Hematopoietic multipotent progenitor cell (in vitro differentiated cells): ENCODE measurements at regions not wholly inside any gene's neighbourhood (a gene's known extent, or its start where the extent isn't known, plus 50 kb on each side); places are given as distances from the start of the nearest gene placed in this dataset.

ENCODE experiments used
- DNase-seq, 3 donors: peaks; one replicate each; pipeline ENCODE4 v3.0.0-alpha.2; 2011 to 2015; ENCODE audit warnings: low read depth in 2 of 3, low spot score in 2 of 3

DNA sequence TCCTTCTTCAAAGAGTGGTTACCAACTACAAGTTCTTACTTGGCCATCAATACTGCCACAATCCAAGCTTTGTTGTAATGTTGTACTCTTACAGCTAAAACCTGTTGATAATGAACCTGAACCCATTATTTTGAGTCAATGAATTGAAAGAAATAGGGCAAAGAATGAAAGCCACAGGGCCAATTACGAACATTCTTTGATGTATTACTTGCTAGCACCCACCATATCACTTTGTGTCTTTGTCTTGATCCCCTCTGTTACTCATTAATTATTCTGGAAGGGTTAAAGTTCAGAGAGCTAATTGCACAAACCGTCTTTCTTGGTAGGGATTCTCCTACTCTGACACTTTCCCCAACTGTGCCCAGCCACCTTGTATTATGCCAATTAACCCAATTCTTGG, 53.2 kb upstream of the TFEC start:
- no peak for DNase-seq

DNA sequence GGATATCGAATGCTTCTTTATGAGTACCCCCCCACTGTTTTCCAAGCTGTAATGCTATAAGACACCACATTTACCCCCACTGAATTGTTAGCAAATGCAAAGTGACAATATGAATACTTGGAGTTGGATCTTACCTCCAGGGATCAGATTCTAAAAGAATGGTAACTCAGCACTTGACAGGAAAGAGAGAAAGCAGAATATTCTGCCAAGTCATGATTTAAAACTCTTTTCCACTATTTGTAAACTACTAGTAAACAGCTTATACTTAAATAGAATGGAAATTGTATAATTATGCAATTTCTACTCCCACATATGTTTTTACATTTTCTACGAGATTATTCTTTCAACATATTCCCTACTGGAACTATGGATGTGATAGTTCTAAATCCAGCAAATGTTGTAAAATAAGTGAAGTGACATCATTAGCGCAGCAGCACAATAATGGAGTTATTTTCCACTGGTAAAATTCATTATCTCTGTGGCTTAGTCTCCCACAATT, 56.0 kb upstream of the TFEC start:
- DNase-seq, result no peak

DNA sequence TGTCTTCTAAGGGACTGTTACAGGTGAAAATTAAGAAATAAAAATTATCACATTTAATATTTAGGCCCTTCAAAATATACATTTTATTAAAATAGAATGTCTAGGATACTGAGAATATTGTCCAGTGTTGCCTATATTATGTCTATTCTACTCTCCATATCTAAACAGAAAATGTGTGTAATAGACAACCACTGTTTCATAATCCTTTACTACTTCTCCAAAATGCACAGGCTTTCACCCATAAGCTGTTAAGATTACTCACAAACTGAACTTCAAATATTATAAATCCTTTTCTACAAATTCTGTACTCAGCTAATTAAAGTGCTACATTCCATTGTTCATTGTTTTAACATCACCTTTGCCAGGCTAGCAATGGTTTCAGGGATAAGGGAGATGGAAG, 56.7 kb upstream of the TFEC start:
- no peak for DNase-seq

DNA sequence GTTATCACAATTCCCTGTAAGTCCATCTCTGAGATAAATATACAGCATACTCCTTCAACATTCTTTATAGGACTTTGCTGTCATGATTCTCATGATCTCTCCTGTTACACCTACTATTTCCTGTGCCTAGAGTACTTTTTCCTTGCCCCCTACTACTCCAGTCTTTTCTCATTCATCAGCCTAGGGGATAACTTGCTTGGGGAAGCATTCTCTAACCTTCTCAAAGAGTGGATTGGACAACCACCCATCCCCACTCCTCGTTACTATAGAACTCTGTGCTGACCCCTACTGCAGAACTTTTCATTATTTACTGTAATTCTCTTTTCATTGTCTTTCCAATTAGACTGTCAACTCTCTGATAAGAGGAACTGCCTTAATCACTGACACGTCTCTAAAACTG, 57.4 kb upstream of the TFEC start:
- no peak for DNase-seq

DNA sequence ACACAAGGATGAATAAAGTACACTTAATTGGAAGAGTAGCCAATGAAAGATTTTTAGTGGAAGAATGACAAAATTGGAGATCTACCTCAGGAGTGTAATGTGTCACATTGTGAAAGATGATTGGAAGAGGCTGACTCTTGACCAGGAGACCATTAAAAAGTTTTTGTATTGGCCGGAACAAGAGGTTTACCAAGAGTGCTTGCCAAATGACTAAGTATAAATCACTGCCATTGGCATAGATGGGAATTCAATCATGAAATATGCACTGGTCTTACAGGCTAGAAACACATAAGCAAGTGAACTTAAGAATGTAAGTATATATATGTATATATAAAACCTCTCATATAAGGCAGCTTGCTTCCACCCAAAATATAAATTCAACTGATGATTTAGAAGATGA, 58.7 kb upstream of the TFEC start:
- DNase-seq, result no peak

DNA sequence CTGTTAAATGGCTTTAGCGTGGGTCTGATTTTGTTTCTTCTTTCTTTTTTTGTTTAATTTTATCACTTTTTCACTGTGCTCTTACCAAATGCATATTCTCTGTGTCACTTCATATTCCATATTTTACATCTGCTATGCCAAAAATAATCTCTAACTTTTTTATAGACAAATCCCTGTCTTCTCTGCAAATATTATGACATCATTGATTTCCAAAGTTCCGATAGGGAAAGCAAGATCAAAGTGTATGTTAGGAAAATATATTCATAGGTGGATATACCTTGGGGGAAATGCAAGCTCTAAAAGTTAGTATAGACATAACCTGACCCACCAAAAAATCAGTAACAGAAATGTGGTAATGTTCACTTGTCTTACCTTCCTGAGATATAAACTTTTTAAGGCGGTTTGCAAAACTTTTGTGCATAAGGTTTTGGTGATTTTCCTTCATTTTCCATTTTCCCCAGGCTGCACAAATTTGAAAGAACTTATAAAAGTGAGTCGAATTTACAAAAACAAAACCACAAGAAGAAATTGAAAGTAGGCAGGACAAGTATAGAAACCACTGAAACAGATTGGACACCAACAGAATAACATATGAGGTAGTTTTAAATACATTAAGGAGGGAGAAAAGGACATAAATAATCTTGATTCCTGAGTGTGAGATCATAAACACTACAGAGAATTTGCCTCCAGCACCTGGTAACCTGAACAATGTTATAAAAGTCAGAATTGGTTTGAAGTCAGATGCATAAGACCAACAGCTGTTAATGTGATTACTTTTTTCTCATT, 63.1 kb upstream of the TFEC start:
- DNase-seq, result no peak

DNA sequence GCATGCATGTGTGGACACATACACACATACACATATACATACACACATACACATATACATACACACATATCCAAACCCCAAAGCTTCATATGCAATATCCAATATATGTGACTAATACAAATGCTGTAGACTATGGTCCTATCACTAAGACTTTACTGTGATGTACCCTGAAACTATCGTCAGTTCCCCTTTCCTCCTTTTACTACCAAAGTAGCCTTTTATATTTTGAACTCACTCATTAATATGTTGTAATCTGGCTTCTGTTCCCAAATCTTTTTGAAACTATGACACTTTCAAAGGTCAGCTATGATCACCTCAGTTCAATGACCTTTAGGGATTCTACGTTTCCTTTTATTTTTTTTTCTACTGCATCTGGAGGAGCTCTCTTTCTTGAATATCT, 64.8 kb upstream of the TFEC start:
- no peak for DNase-seq

DNA sequence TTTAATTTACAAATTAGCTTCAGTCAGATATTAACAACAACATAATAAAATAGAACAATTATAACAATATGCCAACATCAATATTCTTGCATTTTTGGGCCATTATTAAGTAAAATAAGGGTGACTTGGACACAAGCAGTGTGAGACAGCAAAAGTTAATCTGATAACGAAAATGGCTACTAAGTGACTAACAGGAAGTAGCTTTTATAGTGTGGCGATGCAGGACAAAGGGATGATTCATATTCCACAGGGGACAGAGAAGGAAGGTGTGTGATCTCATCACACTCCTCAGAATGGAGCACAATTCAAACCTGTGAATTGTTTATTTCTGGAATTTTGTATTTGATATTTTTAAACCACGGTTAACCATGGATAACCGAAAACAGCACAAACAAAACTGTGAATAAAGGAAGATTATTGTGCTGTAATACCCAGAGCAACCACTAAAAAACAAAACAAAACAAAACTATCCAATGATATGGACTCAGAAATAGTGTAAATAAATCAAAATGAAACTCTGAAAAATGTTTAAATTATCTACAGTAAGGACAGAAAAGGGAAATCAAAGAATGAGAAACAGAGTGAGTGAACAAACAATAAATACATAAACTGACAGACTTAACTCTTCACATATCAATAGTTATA, 66.9 kb upstream of the TFEC start:
- DNase-seq, result peak in 2 of 3 donors; percentile 16 to 23

DNA sequence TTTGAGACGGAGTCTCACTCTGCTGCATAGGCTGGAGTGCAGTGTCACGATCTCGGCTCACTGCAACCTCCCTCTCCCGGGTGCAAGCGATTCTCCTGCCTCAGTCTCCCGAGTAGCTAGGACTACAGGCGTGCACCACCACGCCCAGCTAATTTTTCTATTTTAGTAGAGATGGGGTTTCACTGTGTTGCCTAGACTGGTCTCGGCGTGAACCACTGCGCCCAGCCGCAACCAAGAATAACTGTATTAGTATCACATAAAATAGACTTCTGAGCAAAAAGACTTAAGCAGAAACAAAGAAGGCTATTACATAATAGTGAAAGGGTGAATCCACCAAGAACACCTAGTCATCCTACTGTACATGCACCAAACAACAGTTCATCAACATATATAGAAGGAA, 67.6 kb upstream of the TFEC start:
- DNase-seq, result no peak

DNA sequence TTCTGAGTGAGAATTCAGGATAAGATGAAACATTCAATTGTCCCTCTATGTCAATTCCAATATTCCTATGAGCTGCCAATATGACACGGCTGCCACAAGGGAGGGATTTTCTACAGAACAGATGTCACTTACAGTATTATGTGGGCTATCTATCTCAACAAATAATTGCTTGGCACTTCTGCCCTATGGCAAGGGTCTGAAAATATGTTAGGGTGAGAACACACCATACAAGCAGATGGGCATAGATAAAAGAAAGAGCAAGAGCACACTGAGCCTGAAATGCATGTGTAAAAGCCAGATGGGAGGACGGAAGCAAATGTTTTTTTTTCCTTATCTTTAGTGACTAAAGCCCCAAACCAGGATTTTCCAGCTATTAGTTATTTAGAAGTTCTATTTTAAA, 70.1 kb upstream of the TFEC start:
- DNase-seq, result no peak

DNA sequence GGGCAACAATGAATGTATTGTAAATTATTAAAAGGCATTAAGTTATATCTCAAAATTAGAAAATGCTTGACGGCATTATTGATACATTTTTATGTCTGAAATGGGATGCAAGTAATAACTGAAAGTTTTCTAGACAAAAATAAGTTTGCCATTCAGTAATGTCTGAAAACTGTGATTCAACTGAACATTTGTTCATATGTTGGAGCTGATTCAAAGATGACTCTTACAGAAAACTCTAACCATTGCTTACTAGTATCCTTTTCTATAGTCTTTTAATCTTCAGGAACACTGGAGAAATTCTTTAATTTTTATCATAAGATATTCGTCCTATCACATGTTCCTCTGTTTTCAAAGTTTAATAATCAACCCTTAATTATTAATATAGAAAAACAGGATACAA, 71.1 kb upstream of the TFEC start:
- no peak for DNase-seq

DNA sequence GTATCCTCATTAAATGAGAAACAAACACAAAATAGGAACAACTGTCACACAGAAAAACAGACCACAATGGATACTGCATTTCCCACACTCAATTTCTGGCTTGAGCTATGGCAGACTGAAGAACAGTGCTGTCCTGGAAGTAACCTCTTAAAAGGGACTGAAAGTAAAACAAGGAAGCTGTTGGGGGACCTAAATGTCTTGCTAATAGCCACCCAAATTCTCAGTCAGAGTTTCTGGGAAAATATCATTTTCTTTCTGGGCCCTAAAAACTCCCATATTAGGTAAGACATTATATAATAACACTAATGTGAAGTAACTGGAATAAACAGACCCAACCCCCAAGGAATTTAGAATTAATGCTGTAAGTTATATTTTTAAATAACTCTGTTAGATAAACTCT, 80.9 kb upstream of the TFEC start:
- no peak for DNase-seq

DNA sequence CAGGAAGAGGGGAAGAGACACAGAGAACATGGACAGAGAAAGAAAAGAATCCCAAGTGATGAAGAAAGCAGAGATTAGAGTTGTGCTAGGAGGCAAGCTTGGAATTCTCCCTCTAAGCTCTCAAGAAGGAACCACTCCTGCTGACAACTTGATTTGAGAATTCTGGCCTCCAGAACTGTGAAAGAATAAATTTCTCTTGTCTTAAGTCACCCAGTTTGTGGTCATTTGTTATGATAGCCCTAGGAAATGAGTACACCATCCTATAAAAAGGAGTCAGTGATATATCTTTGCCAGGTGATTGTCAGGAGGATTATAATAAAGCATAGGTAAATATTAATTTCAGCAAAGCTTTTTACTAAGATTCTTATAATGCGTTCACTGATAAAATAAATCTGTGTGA, 82.7 kb upstream of the TFEC start:
- DNase-seq, result no peak

DNA sequence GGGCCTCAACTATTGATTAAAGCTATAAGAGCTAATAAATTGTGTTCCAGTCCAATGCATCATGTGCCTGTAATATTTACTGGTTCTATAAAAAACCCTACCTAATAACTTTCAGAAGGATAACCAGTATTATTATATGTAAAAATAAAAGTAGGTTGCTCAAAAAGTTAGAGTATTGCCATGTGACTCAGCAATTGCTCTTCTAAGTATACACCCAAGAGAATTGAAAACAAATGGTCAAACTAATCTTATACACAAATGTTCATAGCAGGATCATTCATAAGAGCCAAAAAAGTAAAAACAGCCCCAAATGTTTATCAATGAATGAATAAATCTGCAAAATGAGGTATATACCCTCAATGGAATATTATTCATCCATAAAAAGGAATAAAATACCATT, 89.5 kb upstream of the TES start:
- DNase-seq, result no peak

DNA sequence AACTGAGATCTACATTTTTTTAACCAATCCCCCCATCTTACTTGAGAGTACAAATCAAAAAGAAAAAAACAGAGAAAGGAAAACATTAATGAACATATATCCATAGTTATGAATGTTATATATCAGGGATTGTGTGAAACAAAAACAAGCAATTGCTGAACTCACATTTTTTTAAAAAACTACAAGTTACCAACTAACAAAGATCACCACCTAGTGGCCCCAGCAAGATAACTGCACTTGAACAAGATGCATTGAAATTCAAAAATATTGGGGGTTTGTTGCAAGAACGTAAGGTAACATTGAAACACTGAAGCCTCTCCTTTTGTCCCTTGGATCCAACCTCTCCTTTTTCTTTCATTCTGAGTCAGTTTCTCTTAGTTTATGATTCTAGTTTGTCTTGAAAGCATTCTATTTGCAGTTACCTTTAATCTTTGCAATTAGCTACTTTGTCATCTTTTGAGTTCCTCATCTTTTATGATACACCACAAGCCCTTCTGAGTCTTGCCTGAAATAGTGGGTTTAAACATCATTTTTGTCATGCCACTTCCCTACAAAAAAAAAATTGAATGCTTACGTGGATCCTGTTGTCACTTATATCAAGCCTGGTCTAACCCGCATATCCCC, 87.3 kb upstream of the TES start:
- peak in 2 of 3 donors; percentile 46 to 66 for DNase-seq

DNA sequence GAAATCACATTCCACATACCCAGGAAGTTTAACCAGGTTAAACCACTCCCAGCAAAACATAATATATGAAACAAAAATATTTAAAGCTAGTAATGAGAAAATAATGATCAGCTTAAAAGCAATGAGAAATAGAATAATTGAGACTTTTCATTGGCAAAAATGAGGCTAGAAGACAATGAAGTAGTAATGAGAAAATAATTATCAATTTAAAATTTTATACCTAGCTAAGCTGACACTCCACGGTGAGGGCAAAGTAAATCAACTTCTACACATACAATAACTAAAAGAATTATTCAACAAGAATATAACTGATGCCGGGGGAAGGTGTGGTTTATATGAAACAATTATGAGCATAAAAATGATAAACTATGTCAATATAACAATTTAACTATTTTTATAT, 82.2 kb upstream of the TES start:
- no peak for DNase-seq

DNA sequence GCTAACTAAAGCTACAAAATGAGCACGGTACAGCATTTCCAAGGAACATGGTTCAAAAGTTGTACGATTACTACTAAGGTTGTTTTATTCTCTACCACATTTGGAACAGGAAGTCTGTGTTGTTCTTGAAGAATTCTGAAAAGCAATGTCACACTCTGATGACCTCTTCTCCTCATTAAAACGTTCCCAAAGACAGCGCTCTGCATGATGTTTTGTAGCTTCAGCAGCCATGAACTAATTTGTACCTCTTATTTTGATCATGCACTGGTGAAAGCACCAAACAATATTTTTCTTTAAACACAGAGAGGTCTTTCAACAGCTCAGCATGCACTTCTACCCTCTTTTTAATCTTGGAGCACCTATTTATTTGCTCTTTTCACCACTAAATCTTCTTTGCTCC, 75.0 kb upstream of the TES start:
- no peak for DNase-seq

DNA sequence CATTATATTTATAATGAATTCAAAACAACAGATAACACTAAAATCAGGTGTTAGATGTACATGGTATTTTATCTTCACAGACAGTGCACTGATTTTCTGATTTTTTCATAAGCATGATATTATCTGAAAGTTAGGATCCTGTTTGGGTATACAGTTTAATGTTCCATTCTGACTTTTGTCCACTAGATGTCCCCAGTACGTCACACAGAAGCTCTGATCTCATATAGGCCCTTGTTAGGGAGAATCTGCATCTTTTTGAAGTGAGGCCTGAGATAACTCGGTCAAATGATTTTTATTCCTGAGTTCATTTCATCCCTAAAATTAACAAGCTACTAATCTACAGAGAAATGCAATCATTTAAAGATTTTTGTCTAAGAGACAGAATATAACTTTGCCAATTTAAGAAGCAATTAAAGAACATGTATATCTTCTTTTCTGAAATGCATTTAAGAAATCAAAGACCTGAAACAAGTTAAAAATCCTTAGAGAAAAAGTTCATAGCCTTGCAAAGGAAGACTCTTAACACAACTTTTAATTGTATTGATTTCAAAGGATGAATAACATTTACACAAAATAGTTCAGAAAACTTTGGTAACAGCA, 72.0 kb upstream of the TES start:
- peak; percentile 9 to 78 (median 59) for DNase-seq

DNA sequence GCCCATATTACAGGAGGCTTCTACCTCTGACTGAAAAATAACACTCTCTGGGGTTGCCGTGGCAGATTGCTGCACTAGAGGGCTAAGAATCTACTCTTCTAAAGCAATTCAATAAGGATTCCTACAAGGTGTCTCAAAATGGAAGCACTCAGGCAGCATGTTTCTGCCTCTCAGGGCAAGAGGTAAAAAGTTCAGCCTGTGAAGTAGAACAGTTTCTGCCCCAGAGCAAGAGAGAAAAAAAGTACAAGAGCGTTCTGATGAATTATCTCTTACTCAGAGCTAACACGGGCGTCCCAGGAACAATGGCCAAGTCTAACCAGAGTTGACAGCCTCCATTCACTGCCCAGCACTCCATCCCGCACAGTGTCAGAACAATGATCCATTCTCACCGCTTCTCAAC, 71.3 kb upstream of the TES start:
- no peak for DNase-seq

DNA sequence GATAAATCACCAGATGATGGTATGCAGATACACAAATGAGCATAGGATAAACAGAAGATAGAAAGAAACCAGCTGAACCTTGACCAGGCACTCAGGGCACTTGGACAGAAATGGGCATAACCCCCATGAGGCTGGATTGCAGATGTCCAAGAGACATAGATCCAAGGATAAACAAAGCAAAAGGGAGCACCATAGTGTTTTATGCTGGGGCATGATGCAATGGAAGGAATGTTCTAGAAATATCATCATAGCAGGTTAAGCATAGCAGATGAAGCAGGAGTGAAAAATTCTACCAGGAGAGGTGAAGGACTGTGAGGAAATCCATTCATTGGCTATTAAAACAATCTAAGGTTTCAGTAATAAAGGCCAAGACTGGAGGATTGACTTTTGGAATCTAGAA, 70.5 kb upstream of the TES start:
- DNase-seq, result no peak

DNA sequence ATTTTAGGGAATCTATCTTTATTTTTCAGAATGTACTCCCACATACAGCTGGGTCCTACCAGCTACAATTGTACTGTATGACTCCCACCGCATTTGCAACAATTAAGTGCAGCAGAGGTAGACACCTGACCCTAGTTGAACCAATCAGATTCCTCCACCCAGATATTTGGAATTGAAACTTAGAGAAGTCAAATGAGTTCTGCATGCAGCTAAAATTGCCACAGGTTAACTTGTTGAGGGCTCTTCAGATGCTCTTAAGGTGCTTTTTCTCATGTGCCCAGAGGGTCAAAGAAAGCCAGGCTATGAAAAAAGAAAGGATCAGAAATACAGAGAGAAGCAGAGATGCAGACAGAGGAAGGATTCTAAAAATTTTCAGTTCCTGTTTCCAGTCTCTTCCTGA, 68.0 kb upstream of the TES start:
- DNase-seq, result no peak

DNA sequence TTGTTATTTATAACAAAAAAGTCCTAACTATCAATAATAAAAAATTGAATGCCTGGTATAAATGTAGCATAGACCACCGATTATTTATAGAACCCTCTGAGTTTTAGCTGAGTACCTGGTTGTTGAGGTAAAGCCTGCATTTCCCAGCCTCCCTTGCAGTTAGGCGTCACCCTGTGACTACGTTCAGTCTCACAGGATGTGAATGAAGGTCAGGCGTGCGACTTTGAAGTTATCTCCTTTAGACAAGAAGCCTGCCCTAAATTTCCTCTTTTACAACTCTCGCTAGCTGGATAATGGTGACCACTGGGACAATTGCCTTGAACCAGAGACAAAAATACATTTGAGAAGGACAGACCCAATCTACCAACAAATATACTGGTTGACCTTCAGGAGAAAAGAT, 67.5 kb upstream of the TES start:
- DNase-seq, result no peak
